ENCODE measurements at regions not wholly inside any gene's neighbourhood (a gene's known extent, or its start where the extent isn't known, plus 50 kb on each side); places are given as distances from the start of the nearest gene placed in this dataset.

GRCh38 chr4:126779436-126780166 lies 853.2 kb upstream of the INTU start:
- TF ChIP-seq, protein P1, sequence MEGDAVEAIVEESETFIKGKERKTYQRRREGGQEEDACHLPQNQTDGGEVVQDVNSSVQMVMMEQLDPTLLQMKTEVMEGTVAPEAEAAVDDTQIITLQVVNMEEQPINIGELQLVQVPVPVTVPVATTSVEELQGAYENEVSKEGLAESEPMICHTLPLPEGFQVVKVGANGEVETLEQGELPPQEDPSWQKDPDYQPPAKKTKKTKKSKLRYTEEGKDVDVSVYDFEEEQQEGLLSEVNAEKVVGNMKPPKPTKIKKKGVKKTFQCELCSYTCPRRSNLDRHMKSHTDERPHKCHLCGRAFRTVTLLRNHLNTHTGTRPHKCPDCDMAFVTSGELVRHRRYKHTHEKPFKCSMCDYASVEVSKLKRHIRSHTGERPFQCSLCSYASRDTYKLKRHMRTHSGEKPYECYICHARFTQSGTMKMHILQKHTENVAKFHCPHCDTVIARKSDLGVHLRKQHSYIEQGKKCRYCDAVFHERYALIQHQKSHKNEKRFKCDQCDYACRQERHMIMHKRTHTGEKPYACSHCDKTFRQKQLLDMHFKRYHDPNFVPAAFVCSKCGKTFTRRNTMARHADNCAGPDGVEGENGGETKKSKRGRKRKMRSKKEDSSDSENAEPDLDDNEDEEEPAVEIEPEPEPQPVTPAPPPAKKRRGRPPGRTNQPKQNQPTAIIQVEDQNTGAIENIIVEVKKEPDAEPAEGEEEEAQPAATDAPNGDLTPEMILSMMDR (IDR thresholded peaks at IDR 0.05) = no peak
- TF ChIP-seq POLR2A (IDR thresholded peaks at IDR 0.05) = no peak
- H3K27ac ChIP-seq = no peak overlapping the region

DNA sequence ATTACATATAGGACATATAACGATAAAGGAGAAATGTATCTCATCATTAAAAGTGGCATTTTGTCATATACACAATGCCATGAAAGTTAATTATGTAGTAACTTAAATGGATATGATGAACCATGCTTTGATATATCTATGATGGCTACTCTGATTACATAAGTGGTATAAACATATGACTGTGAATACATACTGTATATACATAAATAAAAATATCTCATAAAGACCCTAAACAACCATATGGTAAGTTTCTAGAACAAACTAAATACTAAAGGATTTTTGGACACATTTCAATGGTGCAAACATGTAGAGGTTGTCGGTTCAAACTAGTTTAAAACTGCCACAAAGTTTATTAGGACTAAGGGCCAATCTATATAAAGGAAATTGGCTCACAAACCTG lies 849.6 kb upstream of the INTU start:
- H3K27ac ChIP-seq = no peak overlapping the region
- no peaks in the 10 kb centered on the region for H3K36me3 ChIP-seq
- no peak for DNase-seq
- no peak for TF ChIP-seq POLR2A (IDR thresholded peaks at IDR 0.05)
- TF ChIP-seq, protein P1 (IDR thresholded peaks at IDR 0.05) = no peak
- H3K27me3 ChIP-seq = no peaks in the 10 kb centered on the region
- H3K9me3 ChIP-seq = no peaks in the 10 kb centered on the region
- H3K4me1 ChIP-seq = no peaks in the 10 kb centered on the region
- H3K4me3 ChIP-seq = no peak overlapping the region

More at GRCh38 chr4:126779436-126780166, 853.2 kb upstream of the INTU start:
- H3K4me1 ChIP-seq = no peaks in the 10 kb centered on the region
- no peaks in the 10 kb centered on the region for H3K36me3 ChIP-seq
- H3K4me3 ChIP-seq = no peak overlapping the region
- no peaks in the 10 kb centered on the region for H3K9me3 ChIP-seq
- no peaks in the 10 kb centered on the region for H3K27me3 ChIP-seq
- no peak for DNase-seq

DNA sequence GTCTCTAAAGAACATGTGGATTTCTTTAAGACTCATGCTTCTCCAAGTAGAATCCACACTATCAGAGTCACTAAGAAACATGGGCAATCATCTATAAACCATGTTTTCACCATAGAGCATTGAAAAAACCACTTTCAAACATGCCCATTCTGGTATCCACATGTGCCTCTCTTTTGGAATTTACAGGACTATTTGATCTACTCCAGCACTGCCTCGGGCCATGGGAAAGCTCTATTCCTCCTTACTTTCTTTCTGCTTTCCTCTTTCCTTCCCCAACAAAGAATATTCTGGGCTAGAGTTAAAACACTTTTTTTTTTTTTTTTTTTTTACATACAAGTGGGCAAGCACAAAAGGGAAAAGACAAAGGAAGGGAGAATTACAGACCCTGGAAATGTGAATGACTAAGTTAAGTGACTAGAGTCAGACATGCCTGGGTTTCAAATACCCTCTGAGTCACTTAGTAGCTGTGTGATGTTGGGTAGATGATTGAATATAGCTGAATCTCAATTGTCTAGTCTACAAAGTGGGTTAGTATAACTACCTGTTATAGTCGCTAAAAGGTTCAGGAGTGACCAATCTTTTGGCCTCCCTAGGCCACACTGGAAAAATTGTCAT lies 847.7 kb upstream of the INTU start:
- DNase-seq = no peak
- no peaks in the 10 kb centered on the region for H3K4me1 ChIP-seq
- TF ChIP-seq POLR2A (IDR thresholded peaks at IDR 0.05) = no peak
- TF ChIP-seq, protein P1 (IDR thresholded peaks at IDR 0.05) = no peak
- H3K9me3 ChIP-seq = no peaks in the 10 kb centered on the region
- no peak overlapping the region for H3K27ac ChIP-seq
- H3K27me3 ChIP-seq = no peaks in the 10 kb centered on the region
- H3K36me3 ChIP-seq = no peaks in the 10 kb centered on the region
- H3K4me3 ChIP-seq = no peak overlapping the region

DNA sequence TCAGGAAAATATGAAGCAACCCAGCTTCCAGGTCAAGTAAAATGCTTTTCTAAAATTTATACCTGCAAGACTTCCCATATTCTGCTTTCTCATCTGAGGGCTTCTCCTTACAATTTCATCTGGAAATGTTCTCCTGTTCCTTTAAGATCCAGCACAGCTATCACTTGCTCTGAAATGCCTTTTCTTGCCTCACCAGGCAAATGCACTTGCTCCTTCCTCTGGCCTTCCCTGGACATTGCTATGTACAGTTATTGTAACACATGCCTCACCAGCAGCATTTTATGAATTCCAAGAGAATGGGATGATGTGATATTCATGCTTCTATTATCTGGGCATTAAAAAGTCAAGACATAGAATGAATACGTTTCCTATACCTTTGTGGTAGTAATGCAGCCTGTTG lies 842.1 kb upstream of the INTU start:
- no peak overlapping the region for H3K4me3 ChIP-seq
- no peaks in the 10 kb centered on the region for H3K4me1 ChIP-seq
- TF ChIP-seq, protein P1 (IDR thresholded peaks at IDR 0.05) = no peak
- TF ChIP-seq POLR2A (IDR thresholded peaks at IDR 0.05) = no peak
- no peaks in the 10 kb centered on the region for H3K36me3 ChIP-seq
- no peaks in the 10 kb centered on the region for H3K9me3 ChIP-seq
- DNase-seq = no peak
- no peaks in the 10 kb centered on the region for H3K27me3 ChIP-seq
- no peak overlapping the region for H3K27ac ChIP-seq

DNA sequence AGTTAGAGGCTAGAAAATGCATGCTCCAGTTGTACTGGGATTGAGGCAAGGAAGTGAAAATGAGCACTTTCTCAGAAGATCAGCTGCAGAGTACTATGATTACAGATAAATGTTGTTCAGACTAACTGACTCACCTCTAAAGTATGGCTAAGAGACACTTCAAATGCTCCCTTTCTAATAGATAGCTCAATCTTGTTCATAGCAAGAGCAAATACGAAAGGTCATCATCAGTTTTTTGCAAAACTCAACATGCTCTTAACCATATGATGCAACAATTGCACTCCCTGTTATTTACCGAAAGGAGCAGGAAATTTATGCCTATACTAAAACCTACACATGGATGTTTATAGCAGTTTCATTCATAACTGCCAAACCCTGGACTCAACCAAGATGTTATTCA lies 838.4 kb upstream of the INTU start:
- no peaks in the 10 kb centered on the region for H3K36me3 ChIP-seq
- no peak overlapping the region for H3K4me3 ChIP-seq
- DNase-seq = no peak
- no peaks in the 10 kb centered on the region for H3K4me1 ChIP-seq
- TF ChIP-seq, protein P1 (IDR thresholded peaks at IDR 0.05) = no peak
- TF ChIP-seq POLR2A (IDR thresholded peaks at IDR 0.05) = no peak
- no peak overlapping the region for H3K27ac ChIP-seq
- no peaks in the 10 kb centered on the region for H3K9me3 ChIP-seq
- no peaks in the 10 kb centered on the region for H3K27me3 ChIP-seq

All from Peyer's patch (tissue), 4 donors.